ENCODE measurements at regions not wholly inside any gene's neighbourhood (a gene's known extent, or its start where the extent isn't known, plus 50 kb on each side); places are given as distances from the start of the nearest gene placed in this dataset.

- no peak for TF ChIP-seq CTCF (IDR thresholded peaks at IDR 0.05)
- TF ChIP-seq EP300 (IDR thresholded peaks at IDR 0.05; ENCODE audit: low read depth): no peak
- WGBS, 2 donors (ENCODE audit: low coverage in 1 of 2): 67 to 76% methylated on average over 1 to 2 of the region's 2 CpGs
- Histone ChIP-seq H3K9me3 (no peaks in the 10 kb centered on the region), H3K4me1 (no peaks in the 10 kb centered on the region), H3K36me3 (no peaks in the 10 kb centered on the region), H3K27ac (no peak overlapping the region), H3K27me3 (no peaks in the 10 kb centered on the region), H3K4me3 (no peak overlapping the region)
- intact Hi-C loops (cut with DNase I; ENCODE audit: low total_unique reads) (no loop called here), in situ Hi-C loops (cut with MboI; ENCODE audit: low pct_ligation_motif_present in 1 of 4, low pct_unique_long_range_greater_than_20kb in 1 of 4, low sequenced_read_pairs in 3 of 4) (no loop called here)
- no peak for DNase-seq
These were observed 701.7 kb downstream of the CETN3 start for GRCh38 chr5:89707891-89708290.

GRCh38 chr5:89706731-89707130 lies 702.8 kb downstream of the CETN3 start:
- in situ Hi-C loops (cut with MboI; ENCODE audit: low pct_ligation_motif_present in 1 of 4, low pct_unique_long_range_greater_than_20kb in 1 of 4, low sequenced_read_pairs in 3 of 4) (no loop called here), intact Hi-C loops (cut with DNase I; ENCODE audit: low total_unique reads) (no loop called here)
- Histone ChIP-seq H3K36me3 (no peaks in the 10 kb centered on the region), H3K4me3 (no peak overlapping the region), H3K27me3 (no peaks in the 10 kb centered on the region), H3K9me3 (no peaks in the 10 kb centered on the region), H3K27ac (no peak overlapping the region), H3K4me1 (no peaks in the 10 kb centered on the region)
- DNase-seq: no peak
- WGBS, 2 donors (ENCODE audit: low coverage in 1 of 2): 86 to 97% methylated on average over 1 of the region's 1 CpG
- TF ChIP-seq POLR2AphosphoS5 (IDR thresholded peaks at IDR 0.05): no peak
- no peak for TF ChIP-seq CTCF (IDR thresholded peaks at IDR 0.05)
- TF ChIP-seq EP300 (IDR thresholded peaks at IDR 0.05; ENCODE audit: low read depth): no peak
- no peak for TF ChIP-seq POLR2A (IDR thresholded peaks at IDR 0.05)

GRCh38 chr5:89703817-89704216 lies 705.7 kb downstream of the CETN3 start:
- no peak overlapping the region for H3K27ac ChIP-seq

GRCh38 chr5:89698028-89698427 lies 711.5 kb downstream of the CETN3 start:
- no peak overlapping the region for H3K4me3 ChIP-seq
- H3K27me3 ChIP-seq: no peaks in the 10 kb centered on the region
- intact Hi-C loops (cut with DNase I; ENCODE audit: low total_unique reads): no loop called here
- in situ Hi-C loops (cut with MboI; ENCODE audit: low pct_ligation_motif_present in 1 of 4, low pct_unique_long_range_greater_than_20kb in 1 of 4, low sequenced_read_pairs in 3 of 4): no loop called here
- H3K9me3 ChIP-seq: no peaks in the 10 kb centered on the region
- H3K27ac ChIP-seq: no peak overlapping the region
- TF ChIP-seq CTCF (IDR thresholded peaks at IDR 0.05) (no peak), EP300 (IDR thresholded peaks at IDR 0.05; ENCODE audit: low read depth) (no peak), POLR2A (IDR thresholded peaks at IDR 0.05) (no peak)
- DNase-seq: no peak
- 86 to 87% methylated on average over 2 of the region's 2 CpGs for WGBS, 2 donors (ENCODE audit: low coverage in 1 of 2)
- H3K36me3 ChIP-seq: no peaks in the 10 kb centered on the region
- no peaks in the 10 kb centered on the region for H3K4me1 ChIP-seq

More at GRCh38 chr5:89703817-89704216, 705.7 kb downstream of the CETN3 start:
- no peaks in the 10 kb centered on the region for H3K4me1 ChIP-seq
- intact Hi-C loops (cut with DNase I; ENCODE audit: low total_unique reads): no loop called here
- H3K36me3 ChIP-seq: no peaks in the 10 kb centered on the region
- H3K9me3 ChIP-seq: no peaks in the 10 kb centered on the region
- DNase-seq: no peak
- in situ Hi-C loops (cut with MboI; ENCODE audit: low pct_ligation_motif_present in 1 of 4, low pct_unique_long_range_greater_than_20kb in 1 of 4, low sequenced_read_pairs in 3 of 4): no loop called here
- H3K27me3 ChIP-seq: no peaks in the 10 kb centered on the region
- TF ChIP-seq CTCF (IDR thresholded peaks at IDR 0.05) (no peak), EP300 (IDR thresholded peaks at IDR 0.05; ENCODE audit: low read depth) (no peak), POLR2AphosphoS5 (IDR thresholded peaks at IDR 0.05) (no peak), POLR2A (IDR thresholded peaks at IDR 0.05) (no peak)
- no peak overlapping the region for H3K4me3 ChIP-seq
